ENCODE measurements at regions not wholly inside any gene's neighbourhood (a gene's known extent, or its start where the extent isn't known, plus 50 kb on each side); places are given as distances from the start of the nearest gene placed in this dataset.

DNA sequence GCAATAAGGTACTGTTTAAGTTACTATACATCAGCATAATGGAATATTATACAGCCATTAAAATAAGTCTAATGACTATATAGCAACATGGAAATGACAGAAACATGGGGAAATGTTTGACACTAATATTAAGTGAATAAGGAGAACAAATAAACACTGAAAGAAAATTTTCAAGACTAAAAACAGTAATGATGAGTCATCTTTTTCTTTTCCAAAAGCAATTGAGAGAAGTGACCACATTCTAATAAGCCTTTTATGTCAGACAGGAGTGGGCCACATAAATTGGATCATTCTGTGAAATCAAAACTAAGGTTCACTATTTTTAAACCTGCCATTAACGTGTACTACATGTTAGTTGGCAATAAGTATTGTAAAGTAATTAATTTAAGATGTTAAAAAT lies 187.5 kb downstream of the AHR start:
- no peak for DNase-seq

DNA sequence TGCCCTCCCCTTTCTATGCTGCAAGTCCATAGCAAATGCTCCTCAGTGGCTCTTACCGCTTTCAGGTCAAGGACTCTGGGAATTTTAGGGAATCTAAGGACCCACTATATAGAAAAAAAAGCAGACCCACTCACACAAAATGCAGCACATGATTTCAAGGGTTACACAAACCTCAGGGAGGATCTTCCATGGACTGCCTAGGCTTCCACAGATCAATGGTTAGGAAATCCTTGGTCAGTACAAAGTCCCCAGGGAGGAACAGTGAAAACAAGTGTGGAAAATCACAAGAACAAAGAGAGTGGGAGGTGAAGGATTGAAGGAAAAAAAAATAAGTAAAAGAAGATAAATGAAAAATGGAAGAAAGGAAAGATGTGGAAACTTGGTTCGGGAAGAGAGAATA lies 188.4 kb downstream of the AHR start:
- no peak for DNase-seq

- no peak for DNase-seq
These were observed 188.9 kb downstream of the AHR start for GRCh38 chr7:17487343-17487742.

GRCh38 chr7:17488829-17489228 lies 190.4 kb downstream of the AHR start:
- no peak for DNase-seq

DNA sequence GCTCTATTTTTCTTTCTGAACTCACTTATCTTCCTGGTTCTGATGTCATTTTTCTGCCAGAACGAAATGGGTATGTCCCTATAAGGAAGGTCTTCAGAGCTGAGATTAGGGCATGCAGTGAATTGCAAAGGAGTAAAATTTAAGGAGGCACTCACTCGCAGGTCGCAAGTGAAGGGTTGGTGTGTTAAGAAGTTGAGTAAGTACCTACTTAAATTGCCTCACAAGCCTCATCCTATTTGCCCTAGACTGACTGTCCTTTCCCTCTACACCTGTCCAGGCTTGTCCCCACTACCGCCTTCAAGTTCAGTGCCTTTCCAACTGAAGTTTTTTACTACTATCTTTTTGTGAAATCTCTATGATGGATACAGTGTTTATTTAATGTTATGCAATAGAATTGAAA lies 191.5 kb downstream of the AHR start:
- DNase-seq, result no peak

DNA sequence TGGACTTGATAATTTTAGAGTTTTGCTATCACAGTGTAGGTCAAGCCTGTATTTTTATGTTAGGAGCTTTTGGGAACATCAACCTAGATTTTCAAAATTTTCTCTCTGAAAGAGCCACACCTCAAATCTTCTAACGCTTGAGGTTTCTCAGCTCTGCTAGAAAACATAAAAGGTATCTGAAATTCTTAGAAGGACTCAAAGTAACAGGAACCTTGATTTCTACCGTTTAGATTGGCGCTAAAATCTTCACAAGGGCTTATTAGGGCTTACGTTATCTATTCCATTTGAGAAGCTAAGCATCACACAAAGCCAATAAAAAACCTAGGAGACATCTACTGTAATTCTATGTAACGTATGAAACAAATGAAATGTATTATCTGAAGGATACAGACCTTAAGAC lies 192.4 kb downstream of the AHR start:
- no peak for DNase-seq

- DNase-seq, result no peak
These were observed 194.0 kb downstream of the AHR start for GRCh38 chr7:17492437-17492836.

GRCh38 chr7:17493446-17493845 lies 195.0 kb downstream of the AHR start:
- DNase-seq, result no peak

- no peak for DNase-seq
These were observed 197.4 kb downstream of the AHR start for GRCh38 chr7:17495655-17496394.

- DNase-seq, result no peak
These were observed 198.7 kb downstream of the AHR start for GRCh38 chr7:17497136-17497535.

GRCh38 chr7:17497549-17498167 lies 199.2 kb downstream of the AHR start:
- no peak for DNase-seq

GRCh38 chr7:17498230-17498629 lies 199.8 kb downstream of the AHR start:
- DNase-seq, result no peak

DNA sequence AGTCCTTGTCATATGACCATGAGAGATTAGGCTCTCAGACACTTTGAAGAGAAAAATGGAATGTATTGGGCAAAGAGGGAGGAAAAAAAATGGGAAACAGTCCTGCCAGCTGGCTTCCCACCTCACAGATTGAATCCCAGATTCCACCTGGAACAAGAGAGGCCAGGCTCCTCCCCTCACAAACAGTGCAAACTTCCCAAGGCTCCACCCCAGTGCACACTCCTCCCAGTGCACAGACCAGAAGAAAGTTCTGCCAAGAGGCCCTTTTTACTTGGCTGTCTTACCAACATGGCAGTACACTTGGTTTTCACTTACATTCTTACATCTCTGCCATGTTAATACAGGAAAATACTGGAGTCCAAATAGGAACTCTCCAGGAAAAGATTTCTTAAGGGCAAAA lies 202.3 kb downstream of the AHR start:
- DNase-seq, result no peak

GRCh38 chr7:17501441-17502212 lies 203.2 kb downstream of the AHR start:
- DNase-seq, result no peak

GRCh38 chr7:17502213-17503060 lies 204.0 kb downstream of the AHR start:
- DNase-seq, result no peak

- DNase-seq, result no peak
These were observed 207.6 kb downstream of the AHR start for GRCh38 chr7:17506095-17506494.

GRCh38 chr7:17506596-17506995 lies 208.1 kb downstream of the AHR start:
- DNase-seq, result no peak

DNA sequence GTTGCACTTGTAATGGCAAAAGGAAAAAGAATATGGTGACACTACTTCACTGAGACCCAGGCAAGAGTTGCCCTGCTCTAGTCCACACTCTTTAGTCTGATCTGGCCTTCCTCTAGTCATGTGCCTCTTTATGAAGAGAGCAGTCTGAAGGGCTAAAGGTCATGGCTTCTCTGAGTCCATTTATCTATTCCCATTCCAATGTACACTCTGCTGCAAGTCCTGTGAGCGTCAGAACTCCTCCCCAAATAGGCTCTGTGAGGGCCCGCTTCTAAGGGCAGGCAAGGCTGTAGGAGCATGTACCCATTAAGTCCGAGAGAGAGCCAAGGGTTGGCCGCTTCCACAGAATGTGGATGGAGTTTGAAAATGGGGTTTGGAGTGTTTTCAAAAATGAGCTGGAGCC lies 209.3 kb downstream of the AHR start:
- DNase-seq, result no peak

- DNase-seq, result peak; percentile 17
These were observed 213.8 kb downstream of the AHR start for GRCh38 chr7:17512181-17512675.

GRCh38 chr7:17516771-17517170 lies 218.3 kb downstream of the AHR start:
- DNase-seq, result no peak

GRCh38 chr7:17520941-17521340 lies 222.5 kb downstream of the AHR start:
- DNase-seq, result no peak

DNA sequence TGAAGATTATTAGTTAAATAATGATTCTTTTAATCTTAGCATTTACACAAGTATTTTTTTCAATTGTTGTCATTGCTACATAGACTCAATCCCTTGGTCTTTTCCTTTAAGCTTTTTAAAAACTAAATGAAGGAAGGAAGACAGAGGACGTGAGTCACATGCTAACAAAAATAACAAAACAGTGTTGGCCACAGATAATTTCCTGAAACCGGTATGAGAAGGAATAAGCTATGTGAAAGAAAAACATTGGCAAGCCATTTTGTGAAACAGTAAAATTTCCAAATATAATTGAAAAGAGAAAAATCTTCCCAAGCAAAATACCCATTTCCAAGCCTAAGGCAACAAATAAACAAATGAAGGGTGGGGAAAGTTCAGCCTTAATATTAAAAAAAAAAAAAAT lies 223.0 kb downstream of the AHR start:
- no peak for DNase-seq

Data from NCI-H345 (cell line).